Keratinocyte (primary cell): ENCODE measurements at regions not wholly inside any gene's neighbourhood (a gene's known extent, or its start where the extent isn't known, plus 50 kb on each side); places are given as distances from the start of the nearest gene placed in this dataset.

ENCODE experiments used
- EZH2 ChIP-seq: IDR thresholded peaks from one replicate; pipeline ENCODE4 v1.6.1; 2012; ENCODE audit warnings: inconsistent platforms, mild to moderate bottlenecking, low read length, moderate library complexity
- TF ChIP-seq, protein P1 (sequence below), 3 experiments: IDR thresholded peaks in 1 of 3; conservative IDR thresholded peaks in 1 of 3; optimal IDR thresholded peaks in 1 of 3; 2 replicates in 2 of 3; 3 replicates in 1 of 3; pipeline versions ENCODE3 to v1.5.1; 2011; ENCODE audit warnings: low read length in 3 of 3, mild to moderate bottlenecking in 3 of 3, moderate library complexity in 2 of 3, control low read depth in 1 of 3, inconsistent platforms in 1 of 3; ENCODE audit not compliant: insufficient read depth in 2 of 3; ENCODE audit errors: extremely low read depth in 1 of 3

DNA sequence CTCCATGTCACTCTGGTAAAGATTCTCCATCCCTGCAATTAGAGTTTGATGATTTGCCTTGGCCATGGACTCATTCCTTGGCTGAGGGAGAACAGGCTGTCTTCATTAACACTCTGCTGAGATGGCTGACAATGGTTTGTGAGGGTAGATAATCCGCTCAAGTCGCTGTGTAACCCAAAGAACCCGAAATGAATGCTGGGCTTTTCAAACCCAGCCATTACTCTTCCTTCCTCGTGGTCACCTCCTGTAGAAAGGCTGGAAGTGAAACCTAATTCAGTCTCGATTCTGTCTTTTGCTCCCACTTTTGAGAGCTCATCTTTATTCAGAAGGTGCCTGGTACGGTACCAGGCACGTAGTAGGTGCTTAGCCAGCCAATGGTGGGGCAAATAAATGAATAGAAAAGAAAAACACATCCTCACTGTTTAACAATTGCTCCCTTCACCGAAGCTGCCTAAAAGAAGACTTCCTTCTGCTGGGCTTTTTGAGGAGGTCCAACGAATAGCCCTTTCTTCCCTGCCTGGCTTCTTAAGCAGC, 190.2 kb downstream of the BCAS1 start:
- TF ChIP-seq, protein P1, sequence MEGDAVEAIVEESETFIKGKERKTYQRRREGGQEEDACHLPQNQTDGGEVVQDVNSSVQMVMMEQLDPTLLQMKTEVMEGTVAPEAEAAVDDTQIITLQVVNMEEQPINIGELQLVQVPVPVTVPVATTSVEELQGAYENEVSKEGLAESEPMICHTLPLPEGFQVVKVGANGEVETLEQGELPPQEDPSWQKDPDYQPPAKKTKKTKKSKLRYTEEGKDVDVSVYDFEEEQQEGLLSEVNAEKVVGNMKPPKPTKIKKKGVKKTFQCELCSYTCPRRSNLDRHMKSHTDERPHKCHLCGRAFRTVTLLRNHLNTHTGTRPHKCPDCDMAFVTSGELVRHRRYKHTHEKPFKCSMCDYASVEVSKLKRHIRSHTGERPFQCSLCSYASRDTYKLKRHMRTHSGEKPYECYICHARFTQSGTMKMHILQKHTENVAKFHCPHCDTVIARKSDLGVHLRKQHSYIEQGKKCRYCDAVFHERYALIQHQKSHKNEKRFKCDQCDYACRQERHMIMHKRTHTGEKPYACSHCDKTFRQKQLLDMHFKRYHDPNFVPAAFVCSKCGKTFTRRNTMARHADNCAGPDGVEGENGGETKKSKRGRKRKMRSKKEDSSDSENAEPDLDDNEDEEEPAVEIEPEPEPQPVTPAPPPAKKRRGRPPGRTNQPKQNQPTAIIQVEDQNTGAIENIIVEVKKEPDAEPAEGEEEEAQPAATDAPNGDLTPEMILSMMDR (optimal IDR thresholded peaks at IDR 0.05 in 1 of 3, IDR thresholded peaks at IDR 0.05 in 1 of 3, conservative IDR thresholded peaks at IDR 0.05 in 1 of 3; ENCODE audit: extremely low read depth in 1 of 3, insufficient read depth in 2 of 3, low read length in 3 of 3), result no peak
- no peak for TF ChIP-seq EZH2
